ENCODE measurements at regions not wholly inside any gene's neighbourhood (a gene's known extent, or its start where the extent isn't known, plus 50 kb on each side); places are given as distances from the start of the nearest gene placed in this dataset.

GRCh38 chr18:37636831-37637477, 71.4 kb upstream of the CELF4 start:
- no peak for TF ChIP-seq CTCF (IDR thresholded peaks at IDR 0.05)
- TF ChIP-seq POLR2A (IDR thresholded peaks at IDR 0.05): no peak
